ENCODE measurements at regions not wholly inside any gene's neighbourhood (a gene's known extent, or its start where the extent isn't known, plus 50 kb on each side); places are given as distances from the start of the nearest gene placed in this dataset.

GRCh38 chr18:71250191-71250590, 961.3 kb downstream of the SOCS6 start:
- TF ChIP-seq POLR2A (IDR thresholded peaks at IDR 0.05) (no peak), POLR2AphosphoS5 (IDR thresholded peaks at IDR 0.05) (no peak), EP300 (IDR thresholded peaks at IDR 0.05) (no peak), CTCF (IDR thresholded peaks at IDR 0.05) (no peak)
- H3K4me3 ChIP-seq, result no peak overlapping the region
- 81% methylated on average over 1 of the region's 1 CpG for WGBS, 2 donors
- no peak overlapping the region for H3K27ac ChIP-seq
- H3K27me3 ChIP-seq, result no peaks in the 10 kb centered on the region
- no peak for DNase-seq
- intact Hi-C loops (cut with DNase I), result no loop called here
- H3K9me3 ChIP-seq, result no peaks in the 10 kb centered on the region
- H3K4me1 ChIP-seq, result no peaks in the 10 kb centered on the region
- no peaks in the 10 kb centered on the region for H3K36me3 ChIP-seq

GRCh38 chr18:71249791-71250190, 960.9 kb downstream of the SOCS6 start:
- H3K36me3 ChIP-seq, result no peaks in the 10 kb centered on the region
- no peaks in the 10 kb centered on the region for H3K27me3 ChIP-seq
- TF ChIP-seq POLR2A (IDR thresholded peaks at IDR 0.05), result no peak
- no peak for TF ChIP-seq CTCF (IDR thresholded peaks at IDR 0.05)
- TF ChIP-seq EP300 (IDR thresholded peaks at IDR 0.05), result no peak
- TF ChIP-seq POLR2AphosphoS5 (IDR thresholded peaks at IDR 0.05), result no peak
- no peaks in the 10 kb centered on the region for H3K9me3 ChIP-seq
- no peak for DNase-seq
- intact Hi-C loops (cut with DNase I), result no loop called here
- no peak overlapping the region for H3K4me3 ChIP-seq
- no peaks in the 10 kb centered on the region for H3K4me1 ChIP-seq
- H3K27ac ChIP-seq, result no peak overlapping the region

GRCh38 chr18:71242981-71243380, 954.1 kb downstream of the SOCS6 start:
- no peak overlapping the region for H3K27ac ChIP-seq
- no peaks in the 10 kb centered on the region for H3K27me3 ChIP-seq
- H3K36me3 ChIP-seq, result no peaks in the 10 kb centered on the region
- DNase-seq, result no peak
- 71 to 75% methylated on average over 5 of the region's 5 CpGs for WGBS, 2 donors
- intact Hi-C loops (cut with DNase I), result no loop called here
- H3K4me1 ChIP-seq, result no peaks in the 10 kb centered on the region
- H3K9me3 ChIP-seq, result no peaks in the 10 kb centered on the region
- no peak overlapping the region for H3K4me3 ChIP-seq
- TF ChIP-seq CTCF (IDR thresholded peaks at IDR 0.05) (no peak), EP300 (IDR thresholded peaks at IDR 0.05) (no peak), POLR2A (IDR thresholded peaks at IDR 0.05) (no peak), POLR2AphosphoS5 (IDR thresholded peaks at IDR 0.05) (no peak)

GRCh38 chr18:71238974-71239624, 950.3 kb downstream of the SOCS6 start:
- intact Hi-C loops (cut with DNase I), result no loop called here
- DNase-seq, result no peak
- H3K27me3 ChIP-seq, result no peaks in the 10 kb centered on the region
- WGBS, 2 donors, result 70 to 77% methylated on average over 11 of the region's 11 CpGs
- TF ChIP-seq POLR2A (IDR thresholded peaks at IDR 0.05) (no peak), POLR2AphosphoS5 (IDR thresholded peaks at IDR 0.05) (no peak), CTCF (IDR thresholded peaks at IDR 0.05) (no peak), EP300 (IDR thresholded peaks at IDR 0.05) (no peak)
- no peaks in the 10 kb centered on the region for H3K4me1 ChIP-seq
- H3K36me3 ChIP-seq, result no peaks in the 10 kb centered on the region
- no peaks in the 10 kb centered on the region for H3K9me3 ChIP-seq
- H3K27ac ChIP-seq, result no peak overlapping the region
- H3K4me3 ChIP-seq, result no peak overlapping the region

GRCh38 chr18:71237641-71238040, 948.8 kb downstream of the SOCS6 start:
- Histone ChIP-seq H3K27me3 (no peaks in the 10 kb centered on the region), H3K36me3 (no peaks in the 10 kb centered on the region), H3K27ac (no peak overlapping the region), H3K4me1 (no peaks in the 10 kb centered on the region), H3K4me3 (no peak overlapping the region), H3K9me3 (no peaks in the 10 kb centered on the region)
- TF ChIP-seq EP300 (IDR thresholded peaks at IDR 0.05) (no peak), POLR2A (IDR thresholded peaks at IDR 0.05) (no peak), POLR2AphosphoS5 (IDR thresholded peaks at IDR 0.05) (no peak), CTCF (IDR thresholded peaks at IDR 0.05) (no peak)
- DNase-seq, result no peak
- intact Hi-C loops (cut with DNase I), result no loop called here
- 89 to 92% methylated on average over 1 of the region's 1 CpG for WGBS, 2 donors
